K562 (cell line): ENCODE measurements at regions not wholly inside any gene's neighbourhood (a gene's known extent, or its start where the extent isn't known, plus 50 kb on each side); places are given as distances from the start of the nearest gene placed in this dataset.

Experiments used
- ATAC-seq: fragments of 200-7000 bp; cut with Tn5 transposase; 3 replicates; pipeline ENCODE4 v1.9.1; 2020; ENCODE audit warnings: moderate library complexity
- BruUV-seq: library from RNA; stranded (reverse); fragments of 400-500 nt; replicated peaks from 2 replicates; lab custom pipeline; 2021; lab: Mats Ljungman, UMichigan
- CTCF ChIA-PET: fragments of 300-600 bp; formaldehyde crosslinking; extraction: SDS; loops from one replicate; lab custom pipeline; 2021; ENCODE audit warnings: low intra/inter-chr PET ratio; lab: Yijun Ruan, JAX
- POLR2A ChIA-PET: fragments of 300-600, 350-650 bp; sonication (Branson Sonifier 250); formaldehyde crosslinking; extraction: SDS; loops from one replicate; lab custom pipeline; 2021; ENCODE audit warnings: antibody characterized with exemption, inconsistent platforms; lab: Yijun Ruan, JAX
- DNase-seq, 4 experiments: peaks; one replicate each; pipeline versions ENCODE4 v3.0.0 to v3.0.0-alpha.2; 2011 to 2018; ENCODE audit warnings: low spot score in 3 of 4, mixed read lengths in 3 of 4; ENCODE audit errors: extremely low read depth in 1 of 4
- FAIRE-seq: peaks from 2 replicates; lab custom pipeline; 2011; peaks lifted over from hg19 to GRCh38; lab: Jason Lieb, UNC
- H2AFZ ChIP-seq: 2 replicates; pipeline ENCODE4 v1.6.0; 2011; ENCODE audit warnings: low read depth, low read length, control low read depth, inconsistent platforms
- H3K27ac ChIP-seq: fragments of 200-600 bp; 3 replicates; pipeline ENCODE4 v1.8.0; 2011; ENCODE audit warnings: low read depth, mild to moderate bottlenecking, control low read depth, inconsistent platforms, low read length, moderate library complexity, mixed read lengths; ENCODE audit errors: extremely low read depth
- H3K27me3 ChIP-seq, 2 experiments: fragments of 300-600 bp in 1 of 2; 2 replicates in 1 of 2; 3 replicates in 1 of 2; pipeline versions ENCODE4 v1.6.0 to v1.8.0; 2011; ENCODE audit warnings: inconsistent platforms in 2 of 2, low read length in 2 of 2, mild to moderate bottlenecking in 1 of 2, mixed read lengths in 1 of 2, moderate library complexity in 1 of 2; ENCODE audit not compliant: control insufficient read depth in 2 of 2, insufficient read depth in 2 of 2
- H3K36me3 ChIP-seq: fragments of 300-600 bp; 3 replicates; pipeline ENCODE4 v1.8.0; 2011; ENCODE audit warnings: mild to moderate bottlenecking, low read length, inconsistent platforms; ENCODE audit not compliant: control insufficient read depth, insufficient read depth
- H3K4me1 ChIP-seq, 2 experiments: fragments of 200-600 bp in 1 of 2; replicated peaks in 1 of 2; 2 replicates in 1 of 2; 3 replicates in 1 of 2; pipeline versions ENCODE4 v1.5.1 to v1.8.0; 2011; ENCODE audit warnings: inconsistent platforms in 2 of 2, low read length in 2 of 2, mild to moderate bottlenecking in 1 of 2, mixed read lengths in 1 of 2, moderate library complexity in 1 of 2; ENCODE audit not compliant: control insufficient read depth in 2 of 2, insufficient read depth in 2 of 2
- H3K4me2 ChIP-seq: 2 replicates; pipeline ENCODE4 v1.6.1; 2011; ENCODE audit warnings: low read length, control low read depth, inconsistent platforms, mixed read lengths; ENCODE audit not compliant: insufficient read depth
- H3K4me3 ChIP-seq: fragments of 200-600 bp; sonication (generic), shearing (Covaris generic); 2 replicates; pipeline ENCODE4 v1.5.1; 2016; ENCODE audit warnings: control low read depth, inconsistent platforms
- H3K79me2 ChIP-seq: fragments of 200-600 bp; 3 replicates; pipeline ENCODE4 v1.8.0; 2011; ENCODE audit warnings: low read length, inconsistent platforms; ENCODE audit not compliant: control insufficient read depth, insufficient read depth
- H3K9ac ChIP-seq, 2 experiments: 2 replicates each; pipeline versions ENCODE4 v1.6.0 to v1.6.1; 2011; ENCODE audit warnings: low read depth in 2 of 2, low read length in 2 of 2, control low read depth in 1 of 2, inconsistent platforms in 1 of 2, mild to moderate bottlenecking in 1 of 2, mixed read lengths in 1 of 2; ENCODE audit not compliant: insufficient read depth in 1 of 2
- H3K9me1 ChIP-seq: one replicate; pipeline ENCODE4 v1.6.0; 2011; ENCODE audit warnings: inconsistent platforms, mild to moderate bottlenecking, low read length, moderate library complexity; ENCODE audit not compliant: control insufficient read depth, insufficient read depth
- H3K9me3 ChIP-seq: replicated peaks from 2 replicates; pipeline ENCODE4 v1.5.1; 2011; ENCODE audit warnings: low read depth, low read length, inconsistent platforms; ENCODE audit not compliant: control insufficient read depth, insufficient read depth
- H4K20me1 ChIP-seq: replicated peaks from 2 replicates; pipeline ENCODE4 v1.6.1; 2011; ENCODE audit warnings: low read length, inconsistent platforms, mixed read lengths; ENCODE audit not compliant: control insufficient read depth, insufficient read depth
- ARNT ChIP-seq, 2 experiments: fragments of 450-650 bp; IDR thresholded peaks; 2 replicates each; pipeline ENCODE4 v1.6.1; 2016; ENCODE audit warnings: mild to moderate bottlenecking in 1 of 2
- C11orf30 ChIP-seq: fragments of 450-650 bp; IDR thresholded peaks from 2 replicates; pipeline ENCODE4 v1.6.1; 2016; ENCODE audit warnings: low read depth, mild to moderate bottlenecking
- MAFF ChIP-seq: IDR thresholded peaks from 2 replicates; pipeline ENCODE4 v1.6.1; 2012; ENCODE audit warnings: low read length, improper control_type of control experiment
- MAFG ChIP-seq: fragments of 450-650 bp; conservative IDR thresholded peaks from 2 replicates; pipeline ENCODE4 v1.6.1; 2016; ENCODE audit warnings: missing genetic modification characterization, missing compliant biosample characterization
- MAFK ChIP-seq: IDR thresholded peaks from 2 replicates; pipeline ENCODE4 v1.6.1; 2011; ENCODE audit warnings: low read length, improper control_type of control experiment
- POLR2A ChIP-seq: fragments of 450-650 bp; conservative IDR thresholded peaks from 2 replicates; pipeline ENCODE4 v1.6.1; 2016
- SP2 ChIP-seq: IDR thresholded peaks from 2 replicates; pipeline ENCODE4 v1.6.1; 2011; ENCODE audit warnings: mild to moderate bottlenecking, low read depth, low read length, moderate library complexity; ENCODE audit not compliant: poor library complexity, severe bottlenecking; ENCODE audit errors: extremely low read depth
- TCF7 ChIP-seq: sonication (generic); IDR thresholded peaks from 2 replicates; pipeline ENCODE4 v1.6.1; 2016; ENCODE audit warnings: antibody characterized with exemption, borderline replicate concordance
- YY1 ChIP-seq, 3 experiments: IDR thresholded peaks; 2 replicates each; pipeline ENCODE4 v1.6.1; 2011; ENCODE audit warnings: low read length in 2 of 3, mild to moderate bottlenecking in 2 of 3, moderate library complexity in 2 of 3, borderline replicate concordance in 1 of 3, control low read depth in 1 of 3, low read depth in 1 of 3; ENCODE audit not compliant: insufficient read depth in 3 of 3, insufficient replicate concordance in 2 of 3, control insufficient read depth in 1 of 3, insufficient read length in 1 of 3; ENCODE audit errors: extremely low read depth in 1 of 3
- ZNF316 ChIP-seq: fragments of 450-650 bp; IDR thresholded peaks from 2 replicates; pipeline ENCODE4 v1.6.1; 2016
- ZNF75A ChIP-seq: fragments of 450-650 bp; formaldehyde crosslinking; IDR thresholded peaks from 2 replicates; pipeline ENCODE4 v1.4.0; 2020; ENCODE audit warnings: mild to moderate bottlenecking
- WGBS: fragments of 100-300 bp; shearing (Covaris generic); methylation state at CpG from one replicate; pipeline ENCODE4 v1.1.6; 2016; ENCODE audit warnings: low coverage, mixed read lengths; ENCODE audit not compliant: insufficient coverage; ENCODE audit errors: missing lambda C conversion rate; 5-methylcytosine and 5-hydroxymethylcytosine counted together
- in situ Hi-C: fragments of 300-500 bp; cut with MboI; formaldehyde crosslinking; loops from 4 replicates; pipeline ENCODE4 v1.15.0; 2018; ENCODE audit warnings: inconsistent platforms, mixed read lengths
- intact Hi-C: fragments of 100-400 bp; cut with micrococcal nuclease; formaldehyde crosslinking; loops from 2 replicates; pipeline ENCODE4 v1.14.2; 2022
- TF ChIP-seq, protein P1 (sequence below): fragments of 250-450 bp; sonication (Bioruptor Pico); IDR thresholded peaks from 2 replicates; pipeline ENCODE4 v1.4.0; 2020; ENCODE audit warnings: mild to moderate bottlenecking, moderate library complexity, borderline replicate concordance

DNA sequence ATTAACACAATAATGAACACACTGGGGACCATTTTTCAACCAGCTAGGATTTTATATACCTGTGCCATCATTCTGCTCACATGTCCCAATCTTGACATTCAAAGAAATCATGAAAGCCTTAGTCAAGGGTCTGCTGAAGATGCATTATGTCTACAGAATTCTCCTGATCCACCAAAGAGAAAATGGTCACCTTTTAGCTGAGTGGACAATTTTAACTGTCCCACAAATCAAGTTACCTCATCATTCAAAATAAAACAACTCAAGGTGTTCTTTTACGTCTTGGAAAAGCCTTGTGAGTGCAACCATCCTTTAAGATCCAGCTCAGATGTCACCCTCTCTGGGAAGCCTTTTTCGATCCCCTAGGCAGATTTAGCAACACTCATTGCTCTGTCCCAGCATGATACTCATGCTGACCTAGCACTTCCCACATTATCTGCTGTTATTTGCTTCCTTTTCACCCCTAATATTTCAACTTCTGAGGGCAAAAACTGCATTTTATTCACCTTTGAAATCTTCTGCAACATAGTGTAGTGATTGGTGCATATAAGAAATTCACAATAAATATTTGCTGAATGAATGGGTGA is 80.1 kb downstream of the LMO4 start:
- Histone ChIP-seq H3K27me3 (no peaks in the 10 kb centered on the region), H4K20me1 (no peaks in the 10 kb centered on the region), H2AFZ (no peak overlapping the region), H3K79me2 (no peaks in the 10 kb centered on the region), H3K27ac (no peak overlapping the region), H3K9ac (no peak overlapping the region), H3K4me3 (no peak overlapping the region), H3K36me3 (no peaks in the 10 kb centered on the region), H3K4me1 (no peaks in the 10 kb centered on the region), H3K9me3 (no peaks in the 10 kb centered on the region), H3K4me2 (no peak overlapping the region), H3K9me1 (no peaks in the 10 kb centered on the region)
- FAIRE-seq, result no peak
- no peak for ATAC-seq
- TF ChIP-seq MAFG (tag) (peak; percentile 87), MAFK (peak; percentile 70), MAFF (peak; percentile 76), C11orf30 (peak; percentile 80), ZNF316 (peak; percentile 87), ZNF75A (CRISPR knock-in tag) (no peak)
- intact Hi-C loops (no loop called here), in situ Hi-C loops (no loop called here)
- no peak for DNase-seq
- 0% methylated on average over 2 of the region's 2 CpGs for WGBS
- BruUV-seq, result no TSS peak
- ChIA-PET POLR2A (no interaction called here), CTCF (no interaction called here)

- H3K9ac ChIP-seq, result no peak overlapping the region
- 3% methylated on average over 3 of the region's 3 CpGs for WGBS
- H4K20me1 ChIP-seq, result no peaks in the 10 kb centered on the region
- no peaks in the 10 kb centered on the region for H3K4me1 ChIP-seq
- DNase-seq (no peak), ATAC-seq (no peak), FAIRE-seq (no peak)
- BruUV-seq, result no TSS peak
- no peaks in the 10 kb centered on the region for H3K27me3 ChIP-seq
- ChIA-PET CTCF (no interaction called here), POLR2A (interaction anchor here (0.5 kb wide), 1 partner anchor 55 kb away, joined by 3 read pairs; no protein-coding TSS in a partner anchor)
- no peaks in the 10 kb centered on the region for H3K9me3 ChIP-seq
- H3K36me3 ChIP-seq, result no peaks in the 10 kb centered on the region
- H3K4me3 ChIP-seq, result no peak overlapping the region
- H3K27ac ChIP-seq, result no peak overlapping the region
- H3K79me2 ChIP-seq, result no peaks in the 10 kb centered on the region
- intact Hi-C loops, result no loop called here
- no peaks in the 10 kb centered on the region for H3K9me1 ChIP-seq
- 0 out of 2 replicates have a peak overlapping the region, but pooled peaks have one; percentile 14 for H2AFZ ChIP-seq
- in situ Hi-C loops, result no loop called here
- no peak overlapping the region for H3K4me2 ChIP-seq
- TF ChIP-seq, protein P1, sequence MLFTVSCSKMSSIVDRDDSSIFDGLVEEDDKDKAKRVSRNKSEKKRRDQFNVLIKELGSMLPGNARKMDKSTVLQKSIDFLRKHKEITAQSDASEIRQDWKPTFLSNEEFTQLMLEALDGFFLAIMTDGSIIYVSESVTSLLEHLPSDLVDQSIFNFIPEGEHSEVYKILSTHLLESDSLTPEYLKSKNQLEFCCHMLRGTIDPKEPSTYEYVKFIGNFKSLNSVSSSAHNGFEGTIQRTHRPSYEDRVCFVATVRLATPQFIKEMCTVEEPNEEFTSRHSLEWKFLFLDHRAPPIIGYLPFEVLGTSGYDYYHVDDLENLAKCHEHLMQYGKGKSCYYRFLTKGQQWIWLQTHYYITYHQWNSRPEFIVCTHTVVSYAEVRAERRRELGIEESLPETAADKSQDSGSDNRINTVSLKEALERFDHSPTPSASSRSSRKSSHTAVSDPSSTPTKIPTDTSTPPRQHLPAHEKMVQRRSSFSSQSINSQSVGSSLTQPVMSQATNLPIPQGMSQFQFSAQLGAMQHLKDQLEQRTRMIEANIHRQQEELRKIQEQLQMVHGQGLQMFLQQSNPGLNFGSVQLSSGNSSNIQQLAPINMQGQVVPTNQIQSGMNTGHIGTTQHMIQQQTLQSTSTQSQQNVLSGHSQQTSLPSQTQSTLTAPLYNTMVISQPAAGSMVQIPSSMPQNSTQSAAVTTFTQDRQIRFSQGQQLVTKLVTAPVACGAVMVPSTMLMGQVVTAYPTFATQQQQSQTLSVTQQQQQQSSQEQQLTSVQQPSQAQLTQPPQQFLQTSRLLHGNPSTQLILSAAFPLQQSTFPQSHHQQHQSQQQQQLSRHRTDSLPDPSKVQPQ, result no peak
- no peak for TF ChIP-seq TCF7
- TF ChIP-seq SP2, result no peak
- TF ChIP-seq ARNT (IDR thresholded peaks at IDR 0.05), result no peak
- TF ChIP-seq YY1 (IDR thresholded peaks at IDR 0.05; ENCODE audit: borderline replicate concordance in 1 of 3, control insufficient read depth in 1 of 3, extremely low read depth in 1 of 3, insufficient read depth in 3 of 3, insufficient read length in 1 of 3, insufficient replicate concordance in 2 of 3, low read depth in 1 of 3, low read length in 2 of 3), result no peak
- no peak for TF ChIP-seq POLR2A
These were observed 82.2 kb downstream of the LMO4 start for GRCh38 chr1:87410776-87411480.
